Upper lobe of left lung (tissue), 6 donors: ENCODE measurements at regions not wholly inside any gene's neighbourhood (a gene's known extent, or its start where the extent isn't known, plus 50 kb on each side); places are given as distances from the start of the nearest gene placed in this dataset.

Source experiments
- ATAC-seq, 2 donors: fragments of 200-7000 bp; cut with Tn5 transposase; one replicate each; pipeline ENCODE4 v1.9.1; 2022; ENCODE audit warnings: mild to moderate bottlenecking in 2 of 2, moderate library complexity in 2 of 2; ENCODE audit not compliant: low FRiP score in 2 of 2
- DNase-seq, 2 donors: peaks; one replicate each; pipeline ENCODE4 v3.0.0-alpha.2; 2019 to 2020
- H3K27ac ChIP-seq, 4 donors: fragments of 200-600 bp; sonication (generic); one replicate each; pipeline ENCODE4 v1.5.1; 2016 to 2019
- H3K27me3 ChIP-seq, 4 donors: fragments of 200-600 bp; sonication (generic); one replicate each; pipeline ENCODE4 v1.5.1; 2017 to 2019
- H3K36me3 ChIP-seq, 4 donors: fragments of 200-600 bp; sonication (generic); one replicate each; pipeline ENCODE4 v1.5.1; 2016 to 2019
- H3K4me1 ChIP-seq, 4 donors: fragments of 200-600 bp; sonication (generic); one replicate each; pipeline ENCODE4 v1.5.1; 2018 to 2019
- H3K4me3 ChIP-seq, 4 donors: fragments of 200-600 bp; sonication (generic); one replicate each; pipeline ENCODE4 v1.5.1; 2017 to 2019; ENCODE audit warnings: mild to moderate bottlenecking in 2 of 4, moderate library complexity in 1 of 4
- H3K9me3 ChIP-seq, 4 donors: fragments of 200-600 bp; sonication (generic); one replicate each; pipeline ENCODE4 v1.5.1; 2018 to 2019
- EP300 ChIP-seq, 4 donors: sonication (generic); formaldehyde crosslinking; IDR thresholded peaks; one replicate each; pipeline ENCODE4 v1.5.1; 2017; ENCODE audit warnings: antibody characterized with exemption in 4 of 4, control low read depth in 2 of 4
- POLR2A ChIP-seq, 4 donors: fragments of 450-650 bp; IDR thresholded peaks; one replicate each; pipeline ENCODE4 v1.5.1; 2016 to 2017; ENCODE audit warnings: antibody characterized with exemption in 4 of 4, mild to moderate bottlenecking in 2 of 4
- POLR2AphosphoS5 ChIP-seq, 2 donors: sonication (generic); formaldehyde crosslinking; IDR thresholded peaks; one replicate each; pipeline ENCODE4 v1.5.1; 2017; ENCODE audit warnings: antibody characterized with exemption in 2 of 2
- WGBS, 2 donors: methylation state at CpG; one replicate each; pipeline ENCODE4 v1.1.5; 2017 to 2018; 5-methylcytosine and 5-hydroxymethylcytosine counted together
- TF ChIP-seq, protein P1 (sequence below), 6 experiments: fragments of 450-650 bp in 4 of 6; fragments of 200-600 bp in 2 of 6; sonication (generic) in 2 of 6; IDR thresholded peaks; one replicate each; pipeline ENCODE4 v1.5.1; 2016 to 2019; ENCODE audit warnings: antibody characterized with exemption in 6 of 6
- donor health status: DM: no; HTN: no; CAD: no; lungs with moderate emphysema.
- donor health status: DM: no; HTN: yes; CAD: no; lungs with severe emphysema.

GRCh38 chr3:193827040-193827669, 234.1 kb downstream of the OPA1 start:
- Histone ChIP-seq H3K27ac (no peak overlapping the region), H3K4me3 (no peak overlapping the region), H3K9me3 (no peaks in the 10 kb centered on the region), H3K27me3 (no peaks in the 10 kb centered on the region), H3K4me1 (peaks cover 0 to 8% (median 4%) of the 10 kb centered on the region in 4 donors), H3K36me3 (no peaks in the 10 kb centered on the region)
- DNase-seq (no peak), ATAC-seq (no peak)
- TF ChIP-seq POLR2A (IDR thresholded peaks at IDR 0.05), result no peak
- WGBS, 2 donors, result 67 to 71% methylated on average over 7 of the region's 7 CpGs

- 74 to 88% methylated on average over 2 of the region's 2 CpGs for WGBS, 2 donors
- Histone ChIP-seq H3K9me3 (no peaks in the 10 kb centered on the region), H3K36me3 (no peaks in the 10 kb centered on the region), H3K4me1 (peaks cover 0 to 10% (median 6%) of the 10 kb centered on the region in 4 donors), H3K4me3 (no peak overlapping the region), H3K27me3 (no peaks in the 10 kb centered on the region), H3K27ac (no peak overlapping the region)
- ATAC-seq (no peak), DNase-seq (no peak)
- TF ChIP-seq, protein P1, sequence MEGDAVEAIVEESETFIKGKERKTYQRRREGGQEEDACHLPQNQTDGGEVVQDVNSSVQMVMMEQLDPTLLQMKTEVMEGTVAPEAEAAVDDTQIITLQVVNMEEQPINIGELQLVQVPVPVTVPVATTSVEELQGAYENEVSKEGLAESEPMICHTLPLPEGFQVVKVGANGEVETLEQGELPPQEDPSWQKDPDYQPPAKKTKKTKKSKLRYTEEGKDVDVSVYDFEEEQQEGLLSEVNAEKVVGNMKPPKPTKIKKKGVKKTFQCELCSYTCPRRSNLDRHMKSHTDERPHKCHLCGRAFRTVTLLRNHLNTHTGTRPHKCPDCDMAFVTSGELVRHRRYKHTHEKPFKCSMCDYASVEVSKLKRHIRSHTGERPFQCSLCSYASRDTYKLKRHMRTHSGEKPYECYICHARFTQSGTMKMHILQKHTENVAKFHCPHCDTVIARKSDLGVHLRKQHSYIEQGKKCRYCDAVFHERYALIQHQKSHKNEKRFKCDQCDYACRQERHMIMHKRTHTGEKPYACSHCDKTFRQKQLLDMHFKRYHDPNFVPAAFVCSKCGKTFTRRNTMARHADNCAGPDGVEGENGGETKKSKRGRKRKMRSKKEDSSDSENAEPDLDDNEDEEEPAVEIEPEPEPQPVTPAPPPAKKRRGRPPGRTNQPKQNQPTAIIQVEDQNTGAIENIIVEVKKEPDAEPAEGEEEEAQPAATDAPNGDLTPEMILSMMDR (IDR thresholded peaks at IDR 0.05), result no peak
- no peak for TF ChIP-seq POLR2AphosphoS5 (IDR thresholded peaks at IDR 0.05)
- no peak for TF ChIP-seq EP300 (IDR thresholded peaks at IDR 0.05)
- no peak for TF ChIP-seq POLR2A (IDR thresholded peaks at IDR 0.05)
Measured at GRCh38 chr3:193827871-193828270, 234.9 kb downstream of the OPA1 start.

DNA sequence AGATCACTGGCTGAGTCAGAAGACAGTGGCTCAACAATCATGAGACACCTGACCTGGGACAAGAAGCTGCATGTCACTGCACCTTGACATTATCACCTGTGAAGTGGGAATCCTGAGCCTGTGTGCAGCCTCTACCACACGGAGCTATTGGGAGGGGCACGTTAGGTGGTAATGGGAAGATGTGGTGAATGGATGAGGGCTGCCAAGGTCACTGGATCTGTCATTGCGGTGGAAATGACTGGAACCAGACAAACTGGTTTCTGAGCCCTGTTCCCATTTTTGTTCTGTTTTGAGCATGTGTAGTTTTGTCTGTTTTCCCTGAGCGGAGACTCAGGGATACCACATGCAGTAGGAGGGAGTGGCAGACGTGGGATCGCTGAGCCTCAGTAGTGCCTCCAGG, 235.5 kb downstream of the OPA1 start:
- H3K4me1 ChIP-seq, result peaks cover 0 to 10% (median 6%) of the 10 kb centered on the region in 4 donors

GRCh38 chr3:193829781-193830180, 236.8 kb downstream of the OPA1 start:
- DNase-seq (peak in 1 of 2 donors; percentile 72), ATAC-seq (peak in 1 of 2 donors; percentile 79)
- WGBS, 2 donors, result 67 to 69% methylated on average over 5 of the region's 5 CpGs
- Histone ChIP-seq H3K4me1 (peaks cover 0 to 10% (median 6%) of the 10 kb centered on the region in 4 donors), H3K27ac (no peak overlapping the region), H3K36me3 (no peaks in the 10 kb centered on the region), H3K9me3 (no peaks in the 10 kb centered on the region), H3K27me3 (no peaks in the 10 kb centered on the region), H3K4me3 (no peak overlapping the region)
- TF ChIP-seq POLR2A (IDR thresholded peaks at IDR 0.05) (no peak), EP300 (IDR thresholded peaks at IDR 0.05) (peak in 1 of 4 donors; percentile 8), POLR2AphosphoS5 (IDR thresholded peaks at IDR 0.05) (no peak)
- TF ChIP-seq, protein P1 (IDR thresholded peaks at IDR 0.05), result no peak

More for the DNA sequence above, 235.5 kb downstream of the OPA1 start:
- H3K27me3 ChIP-seq, result no peaks in the 10 kb centered on the region
- WGBS, 2 donors, result 63 to 65% methylated on average over 6 of the region's 6 CpGs
- H3K36me3 ChIP-seq, result no peaks in the 10 kb centered on the region
- ATAC-seq (no peak), DNase-seq (no peak)
- TF ChIP-seq EP300 (IDR thresholded peaks at IDR 0.05) (no peak), POLR2A (IDR thresholded peaks at IDR 0.05) (no peak), POLR2AphosphoS5 (IDR thresholded peaks at IDR 0.05) (no peak)
- TF ChIP-seq, protein P1 (IDR thresholded peaks at IDR 0.05), result no peak
- no peak overlapping the region for H3K4me3 ChIP-seq
- no peaks in the 10 kb centered on the region for H3K9me3 ChIP-seq
- H3K27ac ChIP-seq, result no peak overlapping the region

DNA sequence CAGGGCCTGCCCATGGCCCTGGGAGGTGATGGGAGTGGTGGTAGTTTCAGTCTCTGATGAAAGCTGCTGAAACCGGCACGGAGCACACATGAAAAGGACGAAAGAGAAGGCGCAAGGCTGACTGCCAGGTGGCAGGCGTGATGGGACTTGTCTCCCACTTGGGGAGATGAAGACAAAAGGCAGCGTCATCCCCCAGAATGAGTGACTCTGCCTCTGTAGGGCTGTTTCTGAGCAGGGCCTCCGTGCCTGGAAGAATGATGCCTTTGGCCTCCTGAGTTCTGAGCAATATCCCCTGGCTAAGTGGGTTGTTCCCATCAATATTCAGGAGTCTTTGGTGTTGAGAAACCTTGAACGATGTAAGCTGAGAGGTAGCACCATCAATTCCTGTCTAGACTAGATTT, 237.8 kb downstream of the OPA1 start:
- DNase-seq (no peak), ATAC-seq (no peak)
- H3K27ac ChIP-seq, result no peak overlapping the region
- H3K9me3 ChIP-seq, result no peaks in the 10 kb centered on the region
- no peak overlapping the region for H3K4me3 ChIP-seq
- H3K4me1 ChIP-seq, result peaks cover 0 to 10% (median 6%) of the 10 kb centered on the region in 4 donors
- no peaks in the 10 kb centered on the region for H3K27me3 ChIP-seq
- TF ChIP-seq POLR2A (IDR thresholded peaks at IDR 0.05) (no peak), POLR2AphosphoS5 (IDR thresholded peaks at IDR 0.05) (no peak), EP300 (IDR thresholded peaks at IDR 0.05) (no peak)
- TF ChIP-seq, protein P1 (IDR thresholded peaks at IDR 0.05), result no peak
- 97% methylated on average over 8 of the region's 8 CpGs for WGBS, 2 donors
- H3K36me3 ChIP-seq, result no peaks in the 10 kb centered on the region
